SK-N-SH treated with all-trans-retinoic acid at 6 μM for 48 hours (cell line): ENCODE measurements at regions not wholly inside any gene's neighbourhood (a gene's known extent, or its start where the extent isn't known, plus 50 kb on each side); places are given as distances from the start of the nearest gene placed in this dataset.

Experiments used
- ATAC-seq: fragments of 200-7000 bp; cut with Tn5 transposase; 3 replicates; pipeline ENCODE4 v1.9.1; 2020; ENCODE audit warnings: mild to moderate bottlenecking, moderate library complexity
- ARNTL ChIP-seq: fragments of 450-650 bp; formaldehyde crosslinking; IDR thresholded peaks from 2 replicates; pipeline ENCODE4 v1.5.0; 2020; ENCODE audit warnings: low read depth, mild to moderate bottlenecking, moderate library complexity, borderline replicate concordance
- BACH2 ChIP-seq: fragments of 250-450 bp; sonication (Bioruptor Pico); IDR thresholded peaks from 2 replicates; pipeline ENCODE4 v1.9.0; 2021; ENCODE audit warnings: mild to moderate bottlenecking, borderline replicate concordance
- CREB5 ChIP-seq: fragments of 250-450 bp; sonication (Bioruptor Pico); IDR thresholded peaks from 2 replicates; pipeline ENCODE4 v1.5.1; 2020; ENCODE audit warnings: low read depth, mild to moderate bottlenecking, moderate library complexity
- CSDC2 ChIP-seq: fragments of 250-450 bp; sonication (Bioruptor Pico); IDR thresholded peaks from 2 replicates; pipeline ENCODE4 v1.5.0; 2020; ENCODE audit warnings: mild to moderate bottlenecking, moderate library complexity
- CSRNP3 ChIP-seq: fragments of 250-450 bp; sonication (Bioruptor Pico); IDR thresholded peaks from 2 replicates; pipeline ENCODE4 v1.5.1; 2021; ENCODE audit warnings: mild to moderate bottlenecking, moderate library complexity
- ESRRG ChIP-seq: fragments of 250-450 bp; sonication (Bioruptor Pico); IDR thresholded peaks from 2 replicates; pipeline ENCODE4 v1.6.1; 2021; ENCODE audit warnings: mild to moderate bottlenecking
- GLIS3 ChIP-seq: fragments of 250-450 bp; sonication (Bioruptor Pico); IDR thresholded peaks from 2 replicates; pipeline ENCODE4 v1.5.0; 2020; ENCODE audit warnings: mild to moderate bottlenecking, moderate library complexity
- ISL1 ChIP-seq: fragments of 250-450 bp; sonication (Bioruptor Pico); IDR thresholded peaks from 2 replicates; pipeline ENCODE4 v2.1.2; 2022; ENCODE audit warnings: mild to moderate bottlenecking, moderate library complexity
- OSR1 ChIP-seq: fragments of 250-450 bp; sonication (Bioruptor Pico); IDR thresholded peaks from 2 replicates; pipeline ENCODE4 v1.8.0; 2022; ENCODE audit warnings: moderate library complexity, mild to moderate bottlenecking, inconsistent platforms
- PATZ1 ChIP-seq: fragments of 250-450 bp; sonication (Bioruptor Pico); IDR thresholded peaks from 2 replicates; pipeline ENCODE4 v1.8.0; 2020; ENCODE audit warnings: mild to moderate bottlenecking, moderate library complexity, borderline replicate concordance
- POU6F1 ChIP-seq: fragments of 250-450 bp; sonication (Bioruptor Pico); IDR thresholded peaks from 2 replicates; pipeline ENCODE4 v1.8.0; 2021; ENCODE audit warnings: low read depth, mild to moderate bottlenecking, moderate library complexity, borderline replicate concordance
- PPARA ChIP-seq: fragments of 250-450 bp; sonication (Bioruptor Pico); IDR thresholded peaks from 2 replicates; pipeline ENCODE4 v1.5.0; 2020; ENCODE audit warnings: mild to moderate bottlenecking, borderline replicate concordance
- RARB ChIP-seq: fragments of 250-450 bp; sonication (Bioruptor Pico); IDR thresholded peaks from 2 replicates; pipeline ENCODE4 v1.8.0; 2021; ENCODE audit warnings: mild to moderate bottlenecking, moderate library complexity
- SNAI2 ChIP-seq: fragments of 250-450 bp; sonication (Bioruptor Pico); IDR thresholded peaks from 2 replicates; pipeline ENCODE4 v1.5.0; 2020; ENCODE audit warnings: mild to moderate bottlenecking, moderate library complexity
- TCF4 ChIP-seq: fragments of 250-450 bp; sonication (Bioruptor Pico); IDR thresholded peaks from 2 replicates; pipeline ENCODE4 v1.8.0; 2021; ENCODE audit warnings: mild to moderate bottlenecking, moderate library complexity, borderline replicate concordance
- TOX ChIP-seq: fragments of 250-450 bp; sonication (Bioruptor Pico); IDR thresholded peaks from 2 replicates; pipeline ENCODE4 v1.8.0; 2021; ENCODE audit warnings: mild to moderate bottlenecking, moderate library complexity, borderline replicate concordance
- TSHZ2 ChIP-seq: fragments of 250-450 bp; sonication (Bioruptor Pico); IDR thresholded peaks from 2 replicates; pipeline ENCODE4 v1.5.0; 2020; ENCODE audit warnings: mild to moderate bottlenecking, moderate library complexity
- ZC3H10 ChIP-seq: fragments of 250-450 bp; sonication (Bioruptor Pico); IDR thresholded peaks from 2 replicates; pipeline ENCODE4 v1.5.1; 2021; ENCODE audit warnings: mild to moderate bottlenecking, moderate library complexity
- ZFP3 ChIP-seq: fragments of 250-450 bp; sonication (Bioruptor Pico); IDR thresholded peaks from 2 replicates; pipeline ENCODE4 v1.5.0; 2020; ENCODE audit warnings: mild to moderate bottlenecking, moderate library complexity
- ZFP30 ChIP-seq: fragments of 450-650 bp; formaldehyde crosslinking; IDR thresholded peaks from 2 replicates; pipeline ENCODE4 v1.5.0; 2022; ENCODE audit warnings: mild to moderate bottlenecking, moderate library complexity
- ZNF565 ChIP-seq: fragments of 450-650 bp; formaldehyde crosslinking; conservative IDR thresholded peaks from 2 replicates; pipeline ENCODE4 v1.5.0; 2020; ENCODE audit warnings: low read depth, mild to moderate bottlenecking, moderate library complexity
- ZNF70 ChIP-seq: fragments of 450-650 bp; formaldehyde crosslinking; IDR thresholded peaks from 2 replicates; pipeline ENCODE4 v1.5.0; 2020; ENCODE audit warnings: mild to moderate bottlenecking, moderate library complexity
- ZNF8 ChIP-seq: fragments of 450-650 bp; formaldehyde crosslinking; IDR thresholded peaks from 2 replicates; pipeline ENCODE4 v1.5.0; 2020; ENCODE audit warnings: mild to moderate bottlenecking, moderate library complexity

- TF ChIP-seq POU6F1 (no peak), ZNF8 (CRISPR knock-in tag) (no peak), TOX (no peak), SNAI2 (CRISPR knock-in tag) (no peak)
These were observed 70.6 kb upstream of the CAPRIN2 start (continued) for GRCh38 chr12:30825341-30825740.

- ATAC-seq, result no peak
- TF ChIP-seq SNAI2 (CRISPR knock-in tag) (no peak), ARNTL (no peak), ZNF8 (CRISPR knock-in tag) (no peak), ZFP3 (CRISPR knock-in tag) (no peak), POU6F1 (no peak), ZNF565 (CRISPR knock-in tag) (no peak), ESRRG (CRISPR knock-in tag) (no peak), CREB5 (no peak), ZFP30 (CRISPR knock-in tag) (no peak), OSR1 (CRISPR knock-in tag) (no peak), GLIS3 (CRISPR knock-in tag) (no peak), CSDC2 (no peak), ZC3H10 (CRISPR knock-in tag) (no peak), TSHZ2 (CRISPR knock-in tag) (no peak), BACH2 (CRISPR knock-in tag) (no peak), PPARA (CRISPR knock-in tag) (no peak), CSRNP3 (CRISPR knock-in tag) (no peak)
These were observed 69.6 kb upstream of the CAPRIN2 start for GRCh38 chr12:30824311-30824710.

- TF ChIP-seq RARB, result no peak
- TF ChIP-seq ESRRG (CRISPR knock-in tag), result no peak
- TF ChIP-seq GLIS3 (CRISPR knock-in tag), result no peak
- TF ChIP-seq ISL1 (CRISPR knock-in tag), result no peak
- no peak for TF ChIP-seq PATZ1
- TF ChIP-seq ZNF8 (CRISPR knock-in tag), result no peak
- TF ChIP-seq TCF4 (CRISPR knock-in tag), result no peak
- TF ChIP-seq OSR1 (CRISPR knock-in tag), result no peak
- TF ChIP-seq ZFP3 (CRISPR knock-in tag), result no peak
- no peak for TF ChIP-seq ZC3H10 (CRISPR knock-in tag)
- no peak for TF ChIP-seq CSRNP3 (CRISPR knock-in tag)
- TF ChIP-seq BACH2 (CRISPR knock-in tag), result no peak
- no peak for TF ChIP-seq ZNF70 (CRISPR knock-in tag)
- no peak for TF ChIP-seq CREB5
- no peak for TF ChIP-seq POU6F1
- TF ChIP-seq SNAI2 (CRISPR knock-in tag), result no peak
- TF ChIP-seq, all 23 proteins: peak for 0
- ATAC-seq, result no peak
These were observed 69.0 kb upstream of the CAPRIN2 start for GRCh38 chr12:30823764-30824163.
